GM19395 (cell line): ENCODE measurements at regions not wholly inside any gene's neighbourhood (a gene's known extent, or its start where the extent isn't known, plus 50 kb on each side); places are given as distances from the start of the nearest gene placed in this dataset.

ENCODE experiments used
- ATAC-seq: cut with Tn5 transposase; IDR thresholded peaks from one replicate; pipeline ENCODE4 v1.9.1; 2021; ENCODE audit warnings: mild to moderate bottlenecking, moderate library complexity; ENCODE audit not compliant: unreplicated experiment

- ATAC-seq = no peak
Measured at GRCh38 chr5:30764704-30765103, 428.8 kb upstream of the CDH6 start.

GRCh38 chr5:30759731-30760130 lies 433.8 kb upstream of the CDH6 start:
- ATAC-seq = no peak

- ATAC-seq = no peak
Measured at GRCh38 chr5:30752015-30752414, 441.5 kb upstream of the CDH6 start.

- ATAC-seq = no peak
Measured at GRCh38 chr5:30749971-30750370, 443.5 kb upstream of the CDH6 start.

GRCh38 chr5:30747412-30747811 lies 446.1 kb upstream of the CDH6 start:
- ATAC-seq = no peak

GRCh38 chr5:30736669-30737068 lies 456.8 kb upstream of the CDH6 start:
- no peak for ATAC-seq

GRCh38 chr5:30734118-30734517 lies 459.4 kb upstream of the CDH6 start:
- ATAC-seq = no peak

GRCh38 chr5:30725073-30725472 lies 468.4 kb upstream of the CDH6 start:
- ATAC-seq = no peak

GRCh38 chr5:30698217-30698616 lies 495.3 kb upstream of the CDH6 start:
- ATAC-seq = no peak

GRCh38 chr5:30693326-30693725 lies 500.2 kb upstream of the CDH6 start:
- no peak for ATAC-seq

GRCh38 chr5:30690931-30691330 lies 502.6 kb upstream of the CDH6 start:
- no peak for ATAC-seq

- ATAC-seq = no peak
Measured at GRCh38 chr5:30687461-30687860, 506.0 kb upstream of the CDH6 start.

- ATAC-seq = no peak
Measured at GRCh38 chr5:30686530-30686929, 507.0 kb upstream of the CDH6 start.

GRCh38 chr5:30676223-30676840 lies 517.2 kb upstream of the CDH6 start:
- ATAC-seq = no peak

- ATAC-seq = no peak
Measured at GRCh38 chr5:30667293-30667692, 526.2 kb upstream of the CDH6 start.

GRCh38 chr5:30663536-30663935 lies 530.0 kb upstream of the CDH6 start:
- no peak for ATAC-seq

- ATAC-seq = no peak
Measured at GRCh38 chr5:30662373-30662772, 531.1 kb upstream of the CDH6 start.

- no peak for ATAC-seq
Measured at GRCh38 chr5:30661730-30662129, 531.8 kb upstream of the CDH6 start.

- ATAC-seq = no peak
Measured at GRCh38 chr5:30659417-30659816, 534.1 kb upstream of the CDH6 start.

- ATAC-seq = no peak
Measured at GRCh38 chr5:30650311-30650710, 543.2 kb upstream of the CDH6 start.

- no peak for ATAC-seq
Measured at GRCh38 chr5:30638899-30639298, 554.6 kb upstream of the CDH6 start.

- ATAC-seq = no peak
Measured at GRCh38 chr5:30627945-30628344, 565.5 kb upstream of the CDH6 start.

GRCh38 chr5:30626557-30626956 lies 566.9 kb upstream of the CDH6 start:
- ATAC-seq = no peak
